Activated B cell treated with CpG ODN at 0.5 μM for 24 hours (primary cell): ENCODE measurements at regions not wholly inside any gene's neighbourhood (a gene's known extent, or its start where the extent isn't known, plus 50 kb on each side); places are given as distances from the start of the nearest gene placed in this dataset.
"Not testable (repeated sequence)": the region's sequence is repeated elsewhere in the genome, so short reads cannot be mapped to it uniquely, and the experiment has no call there.

Source experiments
- ATAC-seq: fragments of 200-7000 bp; cut with Tn5 transposase; one replicate; pipeline ENCODE4 v1.10.0; 2021; ENCODE audit warnings: low read depth, mild to moderate bottlenecking, moderate library complexity
- CTCF ChIA-PET: fragments of 350-600 bp; sonication (Branson Sonifier 250); formaldehyde crosslinking; loops from one replicate; lab custom pipeline; 2021; ENCODE audit warnings: antibody characterized with exemption; lab: Charles Lee
- POLR2A ChIA-PET: fragments of 350-600 bp; sonication (Branson Sonifier 250); formaldehyde crosslinking; loops from one replicate; lab custom pipeline; 2021; ENCODE audit warnings: antibody characterized with exemption; lab: Charles Lee
- DNase-seq: peaks from one replicate; pipeline ENCODE4 v3.0.0; 2022
- H3K27ac Mint-ChIP-seq: one replicate; pipeline ENCODE4 v1.8.0; 2020; ENCODE audit warnings: mixed read lengths
- H3K27me3 Mint-ChIP-seq: one replicate; pipeline ENCODE4 v1.8.0; 2021; ENCODE audit warnings: mixed read lengths
- H3K36me3 Mint-ChIP-seq: one replicate; pipeline ENCODE4 v1.8.0; 2021; ENCODE audit warnings: low read depth, mixed read lengths
- H3K4me1 Mint-ChIP-seq: one replicate; pipeline ENCODE4 v1.8.0; 2021; ENCODE audit warnings: mixed read lengths
- H3K4me3 Mint-ChIP-seq: one replicate; pipeline ENCODE4 v1.8.0; 2020; ENCODE audit warnings: mild to moderate bottlenecking, mixed read lengths
- H3K9me3 Mint-ChIP-seq: one replicate; pipeline ENCODE4 v1.8.0; 2020; ENCODE audit warnings: mixed read lengths
- intact Hi-C: fragments of 100-400 bp; cut with micrococcal nuclease; formaldehyde crosslinking; loops from one replicate; pipeline ENCODE4 v1.15.1; 2024
- TF ChIP-seq, protein P1 (sequence below): fragments of 200-600 bp; IDR thresholded peaks from one replicate; pipeline ENCODE4 v1.8.0; 2022; ENCODE audit warnings: antibody characterized with exemption, mild to moderate bottlenecking

DNA sequence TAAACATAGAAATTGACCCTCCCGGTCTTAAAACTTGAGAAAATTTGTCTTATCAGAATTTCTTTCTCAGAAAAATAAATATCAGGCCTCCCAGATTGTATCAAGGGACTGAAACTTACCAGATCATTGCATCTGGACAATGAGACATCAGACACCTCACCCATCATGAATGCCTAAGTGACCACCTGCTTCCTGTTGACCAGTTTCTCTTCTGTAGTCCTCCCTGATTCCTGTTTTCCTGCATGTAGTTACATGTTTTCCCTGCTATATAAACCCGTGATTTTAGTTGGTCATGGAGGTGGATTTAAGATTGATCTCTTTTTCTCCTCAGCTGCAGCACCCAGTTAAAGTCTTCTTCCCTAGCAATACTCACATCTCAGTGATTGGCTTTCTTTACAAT is 548.1 kb downstream of the PPP4R3C start:
- Mint-ChIP-seq H3K27me3 (no peaks in the 10 kb centered on the region), H3K4me1 (no peaks in the 10 kb centered on the region), H3K27ac (no peak overlapping the region), H3K4me3 (no peak overlapping the region), H3K9me3 (peaks cover 4% of the 10 kb centered on the region), H3K36me3 (no peaks in the 10 kb centered on the region)
- ChIA-PET POLR2A (no interaction called here), CTCF (no interaction called here)
- no peak for ATAC-seq
- TF ChIP-seq, protein P1, sequence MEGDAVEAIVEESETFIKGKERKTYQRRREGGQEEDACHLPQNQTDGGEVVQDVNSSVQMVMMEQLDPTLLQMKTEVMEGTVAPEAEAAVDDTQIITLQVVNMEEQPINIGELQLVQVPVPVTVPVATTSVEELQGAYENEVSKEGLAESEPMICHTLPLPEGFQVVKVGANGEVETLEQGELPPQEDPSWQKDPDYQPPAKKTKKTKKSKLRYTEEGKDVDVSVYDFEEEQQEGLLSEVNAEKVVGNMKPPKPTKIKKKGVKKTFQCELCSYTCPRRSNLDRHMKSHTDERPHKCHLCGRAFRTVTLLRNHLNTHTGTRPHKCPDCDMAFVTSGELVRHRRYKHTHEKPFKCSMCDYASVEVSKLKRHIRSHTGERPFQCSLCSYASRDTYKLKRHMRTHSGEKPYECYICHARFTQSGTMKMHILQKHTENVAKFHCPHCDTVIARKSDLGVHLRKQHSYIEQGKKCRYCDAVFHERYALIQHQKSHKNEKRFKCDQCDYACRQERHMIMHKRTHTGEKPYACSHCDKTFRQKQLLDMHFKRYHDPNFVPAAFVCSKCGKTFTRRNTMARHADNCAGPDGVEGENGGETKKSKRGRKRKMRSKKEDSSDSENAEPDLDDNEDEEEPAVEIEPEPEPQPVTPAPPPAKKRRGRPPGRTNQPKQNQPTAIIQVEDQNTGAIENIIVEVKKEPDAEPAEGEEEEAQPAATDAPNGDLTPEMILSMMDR, result no peak
- no peak for DNase-seq
- intact Hi-C loops, result no loop called here

DNA sequence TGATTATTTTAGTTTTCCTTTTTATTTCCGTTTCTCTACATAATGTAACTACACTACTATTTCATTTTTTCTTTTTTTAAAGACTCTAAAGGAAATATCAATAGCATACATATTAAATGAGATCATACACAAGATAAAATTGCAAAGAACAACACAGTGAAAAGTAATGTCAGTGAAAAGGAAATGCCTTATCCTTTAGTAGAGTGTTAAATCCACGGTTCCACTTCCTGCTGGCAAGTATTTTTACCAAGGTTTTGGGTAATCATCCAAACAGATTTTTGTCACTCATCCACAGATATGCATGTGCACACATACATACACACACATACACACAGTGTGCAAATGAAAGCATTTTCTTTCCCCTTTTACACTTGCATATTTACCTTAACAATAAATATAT is 548.9 kb downstream of the PPP4R3C start:
- no peak for ATAC-seq
- H3K9me3 Mint-ChIP-seq, result peaks cover 4% of the 10 kb centered on the region
- TF ChIP-seq, protein P1, result no peak
- POLR2A ChIA-PET, result no interaction called here
- no peak for DNase-seq
- no peak overlapping the region for H3K4me3 Mint-ChIP-seq
- no peaks in the 10 kb centered on the region for H3K4me1 Mint-ChIP-seq
- intact Hi-C loops, result no loop called here
- CTCF ChIA-PET, result no interaction called here
- no peaks in the 10 kb centered on the region for H3K36me3 Mint-ChIP-seq
- H3K27ac Mint-ChIP-seq, result no peak overlapping the region
- no peaks in the 10 kb centered on the region for H3K27me3 Mint-ChIP-seq

DNA sequence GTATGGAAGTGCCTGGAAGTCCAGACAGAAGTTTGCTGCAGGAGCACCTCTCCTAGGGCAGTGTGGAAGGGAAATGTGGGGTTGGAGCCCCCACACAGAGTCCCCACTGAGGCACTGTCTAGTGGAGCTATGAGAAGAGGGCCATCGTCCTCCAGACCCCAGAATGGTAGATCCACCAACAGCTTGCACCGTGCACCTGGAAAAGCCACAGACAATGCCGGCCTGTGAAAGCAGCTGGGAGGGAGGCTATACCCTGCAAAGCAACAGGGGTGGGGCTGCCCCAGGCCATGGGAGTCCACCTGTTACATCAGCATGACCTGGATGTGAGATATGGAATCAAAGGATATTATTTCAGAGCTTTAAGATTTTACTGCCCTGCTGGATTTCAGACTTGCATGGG is 551.4 kb downstream of the PPP4R3C start:
- H3K27me3 Mint-ChIP-seq, DNase-seq, H3K4me3 Mint-ChIP-seq, H3K36me3 Mint-ChIP-seq, H3K27ac Mint-ChIP-seq, H3K9me3 Mint-ChIP-seq, POLR2A ChIA-PET, H3K4me1 Mint-ChIP-seq, CTCF ChIA-PET, ATAC-seq, intact Hi-C loops: not testable (repeated sequence)

GRCh38 chrX:26909728-26910127 is 553.4 kb downstream of the PPP4R3C start:
- CTCF ChIA-PET, result no interaction called here
- POLR2A ChIA-PET, result no interaction called here
- ATAC-seq, result no peak
- no peaks in the 10 kb centered on the region for H3K4me1 Mint-ChIP-seq
- H3K27ac Mint-ChIP-seq, result no peak overlapping the region
- intact Hi-C loops, result no loop called here
- H3K36me3 Mint-ChIP-seq, result no peaks in the 10 kb centered on the region
- no peak overlapping the region for H3K4me3 Mint-ChIP-seq
- H3K9me3 Mint-ChIP-seq, result peaks cover 2% of the 10 kb centered on the region
- H3K27me3 Mint-ChIP-seq, result no peaks in the 10 kb centered on the region
- DNase-seq, result no peak
- TF ChIP-seq, protein P1, result no peak

- no peak for ATAC-seq
- no peaks in the 10 kb centered on the region for H3K4me1 Mint-ChIP-seq
- H3K27ac Mint-ChIP-seq, result no peak overlapping the region
- ChIA-PET CTCF (no interaction called here), POLR2A (no interaction called here)
- H3K9me3 Mint-ChIP-seq, result peaks cover 2% of the 10 kb centered on the region
- DNase-seq, result no peak
- H3K4me3 Mint-ChIP-seq, result no peak overlapping the region
- intact Hi-C loops, result no loop called here
- TF ChIP-seq, protein P1, result no peak
- no peaks in the 10 kb centered on the region for H3K27me3 Mint-ChIP-seq
- no peaks in the 10 kb centered on the region for H3K36me3 Mint-ChIP-seq
These were observed 554.9 kb downstream of the PPP4R3C start for GRCh38 chrX:26908218-26908617.

- no peaks in the 10 kb centered on the region for H3K27me3 Mint-ChIP-seq
- TF ChIP-seq, protein P1, result no peak
- H3K4me1 Mint-ChIP-seq, result no peaks in the 10 kb centered on the region
- peaks cover 3% of the 10 kb centered on the region for H3K9me3 Mint-ChIP-seq
- no peak overlapping the region for H3K4me3 Mint-ChIP-seq
- CTCF ChIA-PET, result no interaction called here
- intact Hi-C loops, result no loop called here
- ATAC-seq (no peak), DNase-seq (no peak)
- no peak overlapping the region for H3K27ac Mint-ChIP-seq
- no peaks in the 10 kb centered on the region for H3K36me3 Mint-ChIP-seq
- POLR2A ChIA-PET, result no interaction called here
These were observed 573.6 kb downstream of the PPP4R3C start for GRCh38 chrX:26889574-26889973.
